Nephron (organoid): ENCODE measurements at regions not wholly inside any gene's neighbourhood (a gene's known extent, or its start where the extent isn't known, plus 50 kb on each side); places are given as distances from the start of the nearest gene placed in this dataset.

Source experiments
- H3K27ac Mint-ChIP-seq, 3 experiments: 2 replicates each; pipeline ENCODE4 v1.8.0; 2020; ENCODE audit warnings: mixed read lengths in 3 of 3, mild to moderate bottlenecking in 2 of 3, moderate library complexity in 1 of 3
- H3K27me3 Mint-ChIP-seq: 2 replicates; pipeline ENCODE4 v1.8.0; 2021; ENCODE audit warnings: low read depth, mild to moderate bottlenecking, moderate library complexity, mixed read lengths
- H3K36me3 Mint-ChIP-seq: 2 replicates; pipeline ENCODE4 v1.8.0; 2020; ENCODE audit warnings: low read depth, mixed read lengths
- H3K4me1 Mint-ChIP-seq: 2 replicates; pipeline ENCODE4 v1.8.0; 2020; ENCODE audit warnings: mixed read lengths
- H3K4me3 Mint-ChIP-seq, 3 experiments: 2 replicates each; pipeline ENCODE4 v1.8.0; 2020; ENCODE audit warnings: mild to moderate bottlenecking in 3 of 3, mixed read lengths in 3 of 3, moderate library complexity in 2 of 3
- H3K9me3 Mint-ChIP-seq: 2 replicates; pipeline ENCODE4 v1.8.0; 2020; ENCODE audit warnings: mixed read lengths
- CTCF ChIP-seq, 3 experiments: fragments of 200-600 bp; sonication (generic); IDR thresholded peaks; one replicate each; pipeline ENCODE4 v1.5.0; 2021; ENCODE audit warnings: antibody characterized with exemption in 3 of 3; ENCODE audit not compliant: unreplicated experiment in 3 of 3

DNA sequence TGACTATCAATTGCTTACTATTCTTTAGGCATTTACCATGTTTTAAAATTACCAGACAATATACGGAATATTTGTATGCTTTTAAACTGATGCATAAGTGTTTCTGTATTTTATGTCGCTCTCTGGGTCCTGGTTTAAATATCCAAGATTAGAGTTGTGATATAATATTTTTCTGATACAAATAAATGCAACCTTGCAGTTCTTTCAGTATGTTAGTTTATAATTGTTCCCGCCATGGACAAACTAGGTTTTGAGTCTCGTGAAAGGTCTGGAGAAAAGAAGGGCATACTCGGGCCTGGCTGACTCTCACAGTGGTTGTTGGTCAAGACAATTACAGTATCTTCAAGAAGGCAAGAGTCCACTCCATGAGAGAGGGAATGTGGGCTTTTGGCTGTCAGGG lies 72.6 kb upstream of the AJAP1 start:
- H3K4me3 Mint-ChIP-seq: no peak overlapping the region
- no peak overlapping the region for H3K27ac Mint-ChIP-seq
- no peaks in the 10 kb centered on the region for H3K36me3 Mint-ChIP-seq
- TF ChIP-seq CTCF (IDR thresholded peaks at IDR 0.05; ENCODE audit: unreplicated experiment in 3 of 3): no peak
- H3K9me3 Mint-ChIP-seq: peaks cover 22% of the 10 kb centered on the region
- H3K27me3 Mint-ChIP-seq: peaks cover 42% of the 10 kb centered on the region
- H3K4me1 Mint-ChIP-seq: peaks cover 19% of the 10 kb centered on the region

- no peaks in the 10 kb centered on the region for H3K36me3 Mint-ChIP-seq
- H3K4me3 Mint-ChIP-seq: no peak overlapping the region
These were observed 70.0 kb upstream of the AJAP1 start for GRCh38 chr1:4584449-4584848.

DNA sequence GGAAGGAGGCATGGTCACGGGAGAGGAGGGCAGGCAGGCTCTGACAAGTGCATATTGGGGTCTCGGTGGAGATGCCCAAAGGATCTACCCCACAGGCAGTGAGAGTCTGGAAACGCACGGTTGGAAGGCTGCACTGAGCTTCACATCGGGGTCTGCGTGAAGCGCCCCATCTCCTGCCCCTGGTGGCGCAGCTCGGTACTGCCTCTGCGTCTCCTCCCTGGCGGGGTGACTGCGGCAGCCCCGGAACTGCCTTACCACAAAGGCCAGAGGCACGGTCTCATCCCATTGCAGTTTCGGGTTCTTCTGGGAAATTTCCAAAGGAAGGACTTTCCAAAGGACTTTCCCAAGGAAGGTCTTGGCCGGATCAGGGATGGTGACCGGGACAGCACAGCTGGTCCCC lies 69.2 kb upstream of the AJAP1 start:
- Mint-ChIP-seq H3K27ac (peak overlapping the region in 2 of 3 experiments; percentile 35 to 50), H3K36me3 (no peaks in the 10 kb centered on the region), H3K9me3 (peaks cover 3% of the 10 kb centered on the region), H3K27me3 (peaks cover 30% of the 10 kb centered on the region), H3K4me1 (peaks cover 19% of the 10 kb centered on the region), H3K4me3 (no peak overlapping the region)
- peak; percentile 43 to 55 (median 48) for TF ChIP-seq CTCF (IDR thresholded peaks at IDR 0.05; ENCODE audit: unreplicated experiment in 3 of 3)

More at GRCh38 chr1:4584449-4584848, 70.0 kb upstream of the AJAP1 start:
- Mint-ChIP-seq H3K27ac (peak overlapping the region in 2 of 3 experiments; percentile 35 to 50), H3K9me3 (peaks cover 3% of the 10 kb centered on the region), H3K4me1 (peaks cover 19% of the 10 kb centered on the region), H3K27me3 (peaks cover 36% of the 10 kb centered on the region)
- no peak for TF ChIP-seq CTCF (IDR thresholded peaks at IDR 0.05; ENCODE audit: unreplicated experiment in 3 of 3)

- H3K36me3 Mint-ChIP-seq: no peaks in the 10 kb centered on the region
- H3K4me3 Mint-ChIP-seq: no peak overlapping the region
- H3K27me3 Mint-ChIP-seq: peaks cover 26% of the 10 kb centered on the region
- peaks cover 3% of the 10 kb centered on the region for H3K9me3 Mint-ChIP-seq
- no peak overlapping the region for H3K27ac Mint-ChIP-seq
- H3K4me1 Mint-ChIP-seq: peaks cover 19% of the 10 kb centered on the region
- no peak for TF ChIP-seq CTCF (IDR thresholded peaks at IDR 0.05; ENCODE audit: unreplicated experiment in 3 of 3)
These were observed 68.7 kb upstream of the AJAP1 start for GRCh38 chr1:4585705-4586104.

DNA sequence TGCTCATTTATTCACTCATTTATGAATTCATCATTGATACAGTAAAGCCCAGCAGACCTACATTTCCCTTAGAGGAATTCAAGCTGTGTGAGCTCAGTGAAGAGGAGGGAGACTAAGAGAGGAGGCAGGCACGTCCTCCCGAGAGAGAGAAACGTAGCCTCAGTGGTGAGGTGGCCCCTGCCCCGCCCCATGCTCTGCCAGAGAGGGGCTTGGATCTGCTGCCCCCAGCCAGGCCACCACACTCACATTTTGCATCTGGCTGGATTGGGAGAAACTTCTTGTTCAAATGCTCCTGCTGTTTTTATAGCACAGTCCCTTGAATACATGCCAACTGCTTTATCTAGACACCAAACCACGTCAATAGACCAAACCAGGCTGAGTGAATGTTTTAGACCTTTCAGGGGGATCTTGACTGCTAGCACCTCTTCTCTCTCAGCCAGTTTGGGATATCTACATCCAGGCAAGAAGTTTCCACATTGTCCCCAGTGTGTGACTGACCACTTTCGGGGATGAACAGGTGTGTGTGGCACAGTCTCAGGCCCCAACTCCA lies 67.7 kb upstream of the AJAP1 start:
- peaks cover 26% of the 10 kb centered on the region for H3K27me3 Mint-ChIP-seq
- no peak overlapping the region for H3K4me3 Mint-ChIP-seq
- H3K9me3 Mint-ChIP-seq: peaks cover 3% of the 10 kb centered on the region
- H3K36me3 Mint-ChIP-seq: no peaks in the 10 kb centered on the region
- no peak overlapping the region for H3K27ac Mint-ChIP-seq
- peaks cover 19% of the 10 kb centered on the region for H3K4me1 Mint-ChIP-seq
- no peak for TF ChIP-seq CTCF (IDR thresholded peaks at IDR 0.05; ENCODE audit: unreplicated experiment in 3 of 3)

DNA sequence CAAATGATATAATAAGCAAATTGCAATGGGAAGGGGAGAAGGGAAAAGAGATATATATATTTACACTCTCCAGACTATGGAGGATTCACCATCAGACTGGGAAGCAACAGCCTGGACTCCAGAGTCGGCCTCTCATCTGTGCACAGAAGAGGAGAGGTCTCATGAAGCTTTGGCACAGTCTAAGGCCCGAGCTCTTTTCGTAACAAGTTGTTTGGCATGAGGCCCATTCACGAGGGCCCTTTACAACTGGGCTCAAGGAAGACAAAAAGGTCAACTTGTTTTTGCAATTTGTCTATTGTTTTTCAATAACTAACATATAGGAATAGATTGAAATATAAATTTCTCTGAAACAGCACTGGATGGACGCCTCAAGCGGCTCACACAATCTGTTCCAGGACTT lies 66.7 kb upstream of the AJAP1 start:
- peaks cover 3% of the 10 kb centered on the region for H3K9me3 Mint-ChIP-seq
- H3K4me3 Mint-ChIP-seq: no peak overlapping the region
- H3K4me1 Mint-ChIP-seq: peaks cover 19% of the 10 kb centered on the region
- peaks cover 26% of the 10 kb centered on the region for H3K27me3 Mint-ChIP-seq
- TF ChIP-seq CTCF (IDR thresholded peaks at IDR 0.05; ENCODE audit: unreplicated experiment in 3 of 3): no peak
- H3K27ac Mint-ChIP-seq: no peak overlapping the region
- no peaks in the 10 kb centered on the region for H3K36me3 Mint-ChIP-seq
